ENCODE measurements at regions not wholly inside any gene's neighbourhood (a gene's known extent, or its start where the extent isn't known, plus 50 kb on each side); places are given as distances from the start of the nearest gene placed in this dataset.

GRCh38 chr16:52963855-52964242 lies 88.8 kb downstream of the CHD9NB start:
- Histone ChIP-seq H3F3A (ENCODE audit: insufficient read depth, low read length) (no peaks in the 10 kb centered on the region), H2AFZ (ENCODE audit: low read length) (no peak overlapping the region), H3K9ac (ENCODE audit: low read length) (no peak overlapping the region), H3K4me1 (ENCODE audit: low read length) (no peaks in the 10 kb centered on the region), H3K79me2 (ENCODE audit: low read length) (no peaks in the 10 kb centered on the region), H3K9me3 (replicated peaks; ENCODE audit: insufficient read depth, low read length) (no peaks in the 10 kb centered on the region), H4K20me1 (ENCODE audit: insufficient read depth, low read length) (no peaks in the 10 kb centered on the region), H3K27me3 (replicated peaks; ENCODE audit: insufficient read depth, low read length) (no peaks in the 10 kb centered on the region), H3K4me3 (ENCODE audit: low read length) (no peak overlapping the region), H3K27ac (ENCODE audit: low read length) (no peak overlapping the region), H3K9me2 (replicated peaks; ENCODE audit: insufficient read depth, low read length) (no peaks in the 10 kb centered on the region), H3K36me3 (replicated peaks; ENCODE audit: insufficient read depth, low read length) (no peaks in the 10 kb centered on the region), H3K4me2 (ENCODE audit: low read depth, low read length) (no peak overlapping the region)
- TF ChIP-seq EZH2phosphoT487 (IDR thresholded peaks at IDR 0.05; ENCODE audit: low read length) (no peak), EZH2 (optimal IDR thresholded peaks at IDR 0.05; ENCODE audit: low read depth, low read length) (no peak), CTCF (IDR thresholded peaks at IDR 0.05; ENCODE audit: low read length) (no peak)
- DNase-seq = no peak

GRCh38 chr16:52963212-52963854 lies 89.4 kb downstream of the CHD9NB start:
- Histone ChIP-seq H3K79me2 (ENCODE audit: low read length) (no peaks in the 10 kb centered on the region), H3F3A (ENCODE audit: insufficient read depth, low read length) (no peaks in the 10 kb centered on the region), H3K27ac (ENCODE audit: low read length) (no peak overlapping the region), H3K9ac (ENCODE audit: low read length) (no peak overlapping the region), H3K4me1 (ENCODE audit: low read length) (no peaks in the 10 kb centered on the region), H3K27me3 (replicated peaks; ENCODE audit: insufficient read depth, low read length) (no peaks in the 10 kb centered on the region), H4K20me1 (ENCODE audit: insufficient read depth, low read length) (no peaks in the 10 kb centered on the region), H3K9me2 (replicated peaks; ENCODE audit: insufficient read depth, low read length) (no peaks in the 10 kb centered on the region), H2AFZ (ENCODE audit: low read length) (no peak overlapping the region), H3K36me3 (replicated peaks; ENCODE audit: insufficient read depth, low read length) (no peaks in the 10 kb centered on the region), H3K4me2 (ENCODE audit: low read depth, low read length) (no peak overlapping the region), H3K9me3 (replicated peaks; ENCODE audit: insufficient read depth, low read length) (no peaks in the 10 kb centered on the region), H3K4me3 (ENCODE audit: low read length) (no peak overlapping the region)
- DNase-seq = no peak
- TF ChIP-seq EZH2phosphoT487 (IDR thresholded peaks at IDR 0.05; ENCODE audit: low read length) = no peak
- TF ChIP-seq CTCF (IDR thresholded peaks at IDR 0.05; ENCODE audit: low read length) = no peak
- no peak for TF ChIP-seq EZH2 (optimal IDR thresholded peaks at IDR 0.05; ENCODE audit: low read depth, low read length)

- H3K9ac ChIP-seq (ENCODE audit: low read length) = no peak overlapping the region
- H2AFZ ChIP-seq (ENCODE audit: low read length) = no peak overlapping the region
- H3K79me2 ChIP-seq (ENCODE audit: low read length) = no peaks in the 10 kb centered on the region
- H3K27ac ChIP-seq (ENCODE audit: low read length) = no peak overlapping the region
- H3K4me2 ChIP-seq (ENCODE audit: low read depth, low read length) = no peak overlapping the region
- H4K20me1 ChIP-seq (ENCODE audit: insufficient read depth, low read length) = no peaks in the 10 kb centered on the region
- no peak for DNase-seq
- H3K9me3 ChIP-seq (replicated peaks; ENCODE audit: insufficient read depth, low read length) = no peaks in the 10 kb centered on the region
- no peaks in the 10 kb centered on the region for H3K36me3 ChIP-seq (replicated peaks; ENCODE audit: insufficient read depth, low read length)
- no peaks in the 10 kb centered on the region for H3K27me3 ChIP-seq (replicated peaks; ENCODE audit: insufficient read depth, low read length)
- TF ChIP-seq EZH2 (optimal IDR thresholded peaks at IDR 0.05; ENCODE audit: low read depth, low read length) (no peak), EZH2phosphoT487 (IDR thresholded peaks at IDR 0.05; ENCODE audit: low read length) (no peak), CTCF (IDR thresholded peaks at IDR 0.05; ENCODE audit: low read length) (no peak)
- H3K4me1 ChIP-seq (ENCODE audit: low read length) = no peaks in the 10 kb centered on the region
- H3K9me2 ChIP-seq (replicated peaks; ENCODE audit: insufficient read depth, low read length) = no peaks in the 10 kb centered on the region
- H3F3A ChIP-seq (ENCODE audit: insufficient read depth, low read length) = no peaks in the 10 kb centered on the region
- H3K4me3 ChIP-seq (ENCODE audit: low read length) = no peak overlapping the region
These were observed 93.7 kb downstream of the CHD9NB start for GRCh38 chr16:52958951-52959350.
